ENCODE measurements at regions not wholly inside any gene's neighbourhood (a gene's known extent, or its start where the extent isn't known, plus 50 kb on each side); places are given as distances from the start of the nearest gene placed in this dataset.

DNA sequence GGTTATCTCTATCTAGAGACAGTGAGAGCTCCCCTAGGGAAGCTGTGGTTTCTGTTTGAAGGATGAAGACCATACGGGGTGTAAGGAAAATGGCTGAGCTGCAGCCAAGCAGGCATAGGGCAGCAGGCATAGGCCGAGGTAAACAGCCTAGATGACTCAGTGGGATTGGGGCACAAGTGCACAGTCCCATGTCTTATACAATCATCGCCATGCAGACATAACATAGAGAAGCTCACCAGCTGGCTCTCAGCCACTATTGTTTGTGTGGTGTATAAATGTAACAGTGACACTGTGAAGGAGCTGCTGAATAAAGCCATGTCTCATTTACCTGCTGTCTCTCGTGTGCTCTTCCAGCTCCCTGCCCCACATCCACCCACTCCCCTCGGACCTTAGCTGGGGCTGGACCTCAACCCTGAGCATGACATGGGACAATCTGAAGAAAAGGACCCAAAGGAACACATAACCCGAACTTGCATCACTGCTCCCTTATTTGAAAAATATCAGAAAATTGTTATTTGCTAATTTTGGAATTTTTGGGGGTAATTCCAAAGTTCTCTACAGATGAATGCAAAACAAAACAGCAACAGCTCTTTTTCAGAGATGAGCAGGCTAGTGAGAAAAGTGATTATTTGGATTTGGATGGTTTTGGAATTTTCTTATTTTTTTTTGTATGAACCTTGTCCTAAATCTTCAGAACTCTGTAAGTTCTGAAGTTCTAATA, 582.7 kb downstream of the REEP3 start:
- no peaks in the 10 kb centered on the region for H3K79me2 ChIP-seq (ENCODE audit: insufficient read depth, low read length)
- H3K4me2 ChIP-seq (ENCODE audit: low read length), result no peak overlapping the region
- H3F3A ChIP-seq (ENCODE audit: insufficient read depth, low read length), result no peaks in the 10 kb centered on the region
- H3K27ac ChIP-seq (ENCODE audit: low read depth, low read length, poor library complexity, severe bottlenecking), result no peak overlapping the region
- no peaks in the 10 kb centered on the region for H3K9me3 ChIP-seq (ENCODE audit: low read length)
- H2AFZ ChIP-seq (ENCODE audit: low read length), result no peak overlapping the region
- no peaks in the 10 kb centered on the region for H3K27me3 ChIP-seq (ENCODE audit: insufficient read depth, low read length)
- no peaks in the 10 kb centered on the region for H4K20me1 ChIP-seq (ENCODE audit: insufficient read depth, low read length)
- no peak for TF ChIP-seq EZH2 (IDR thresholded peaks at IDR 0.05; ENCODE audit: borderline replicate concordance, low read length)
- TF ChIP-seq, protein P1, sequence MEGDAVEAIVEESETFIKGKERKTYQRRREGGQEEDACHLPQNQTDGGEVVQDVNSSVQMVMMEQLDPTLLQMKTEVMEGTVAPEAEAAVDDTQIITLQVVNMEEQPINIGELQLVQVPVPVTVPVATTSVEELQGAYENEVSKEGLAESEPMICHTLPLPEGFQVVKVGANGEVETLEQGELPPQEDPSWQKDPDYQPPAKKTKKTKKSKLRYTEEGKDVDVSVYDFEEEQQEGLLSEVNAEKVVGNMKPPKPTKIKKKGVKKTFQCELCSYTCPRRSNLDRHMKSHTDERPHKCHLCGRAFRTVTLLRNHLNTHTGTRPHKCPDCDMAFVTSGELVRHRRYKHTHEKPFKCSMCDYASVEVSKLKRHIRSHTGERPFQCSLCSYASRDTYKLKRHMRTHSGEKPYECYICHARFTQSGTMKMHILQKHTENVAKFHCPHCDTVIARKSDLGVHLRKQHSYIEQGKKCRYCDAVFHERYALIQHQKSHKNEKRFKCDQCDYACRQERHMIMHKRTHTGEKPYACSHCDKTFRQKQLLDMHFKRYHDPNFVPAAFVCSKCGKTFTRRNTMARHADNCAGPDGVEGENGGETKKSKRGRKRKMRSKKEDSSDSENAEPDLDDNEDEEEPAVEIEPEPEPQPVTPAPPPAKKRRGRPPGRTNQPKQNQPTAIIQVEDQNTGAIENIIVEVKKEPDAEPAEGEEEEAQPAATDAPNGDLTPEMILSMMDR (IDR thresholded peaks at IDR 0.05; ENCODE audit: low read length), result no peak
- H3K9ac ChIP-seq (ENCODE audit: low read length), result no peak overlapping the region
- H3K4me3 ChIP-seq (ENCODE audit: low read depth, low read length, poor library complexity, severe bottlenecking), result no peak overlapping the region
- no peaks in the 10 kb centered on the region for H3K4me1 ChIP-seq (ENCODE audit: insufficient read depth, low read length, severe bottlenecking)
- H3K36me3 ChIP-seq (ENCODE audit: insufficient read depth, low read length), result no peaks in the 10 kb centered on the region
- no peaks in the 10 kb centered on the region for H3K9me2 ChIP-seq (ENCODE audit: low read depth, low read length)

DNA sequence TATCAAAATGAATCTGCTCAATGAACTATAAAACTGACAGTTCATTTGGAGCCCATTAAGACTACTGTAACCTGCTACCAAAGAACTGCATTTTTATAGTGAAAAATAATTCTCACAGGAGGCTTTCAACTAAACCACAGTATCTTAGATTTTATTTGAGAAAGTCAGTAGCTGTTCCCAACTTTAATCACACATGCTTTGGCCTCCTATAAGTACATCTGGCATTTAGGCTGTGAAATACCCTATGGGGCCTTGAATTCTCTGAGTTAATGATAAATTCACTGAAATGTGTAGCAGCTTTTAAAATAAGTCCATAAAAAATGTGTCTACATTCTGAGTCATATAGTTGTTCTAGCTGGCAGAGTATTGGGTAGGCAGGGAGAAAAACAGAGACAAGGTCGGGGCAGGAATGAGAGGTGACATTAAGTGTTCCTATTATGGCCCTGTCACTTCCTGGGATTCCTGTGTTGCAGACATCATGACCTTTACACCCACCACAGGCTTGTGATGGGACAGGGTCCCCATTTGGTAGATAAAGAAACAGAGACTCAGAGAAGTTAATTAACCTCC, 588.8 kb downstream of the REEP3 start:
- Histone ChIP-seq H2AFZ (ENCODE audit: low read length) (no peak overlapping the region), H3K9me2 (ENCODE audit: low read depth, low read length) (no peaks in the 10 kb centered on the region), H4K20me1 (ENCODE audit: insufficient read depth, low read length) (no peaks in the 10 kb centered on the region), H3F3A (ENCODE audit: insufficient read depth, low read length) (no peaks in the 10 kb centered on the region), H3K27me3 (ENCODE audit: insufficient read depth, low read length) (no peaks in the 10 kb centered on the region), H3K4me1 (ENCODE audit: insufficient read depth, low read length, severe bottlenecking) (no peaks in the 10 kb centered on the region), H3K4me2 (ENCODE audit: low read length) (no peak overlapping the region), H3K79me2 (ENCODE audit: insufficient read depth, low read length) (no peaks in the 10 kb centered on the region), H3K27ac (ENCODE audit: low read depth, low read length, poor library complexity, severe bottlenecking) (no peak overlapping the region), H3K9ac (ENCODE audit: low read length) (no peak overlapping the region), H3K36me3 (ENCODE audit: insufficient read depth, low read length) (no peaks in the 10 kb centered on the region), H3K4me3 (ENCODE audit: low read depth, low read length, poor library complexity, severe bottlenecking) (no peak overlapping the region), H3K9me3 (ENCODE audit: low read length) (no peaks in the 10 kb centered on the region)
- TF ChIP-seq EZH2 (IDR thresholded peaks at IDR 0.05; ENCODE audit: borderline replicate concordance, low read length), result no peak
- TF ChIP-seq, protein P1 (IDR thresholded peaks at IDR 0.05; ENCODE audit: low read length), result no peak

DNA sequence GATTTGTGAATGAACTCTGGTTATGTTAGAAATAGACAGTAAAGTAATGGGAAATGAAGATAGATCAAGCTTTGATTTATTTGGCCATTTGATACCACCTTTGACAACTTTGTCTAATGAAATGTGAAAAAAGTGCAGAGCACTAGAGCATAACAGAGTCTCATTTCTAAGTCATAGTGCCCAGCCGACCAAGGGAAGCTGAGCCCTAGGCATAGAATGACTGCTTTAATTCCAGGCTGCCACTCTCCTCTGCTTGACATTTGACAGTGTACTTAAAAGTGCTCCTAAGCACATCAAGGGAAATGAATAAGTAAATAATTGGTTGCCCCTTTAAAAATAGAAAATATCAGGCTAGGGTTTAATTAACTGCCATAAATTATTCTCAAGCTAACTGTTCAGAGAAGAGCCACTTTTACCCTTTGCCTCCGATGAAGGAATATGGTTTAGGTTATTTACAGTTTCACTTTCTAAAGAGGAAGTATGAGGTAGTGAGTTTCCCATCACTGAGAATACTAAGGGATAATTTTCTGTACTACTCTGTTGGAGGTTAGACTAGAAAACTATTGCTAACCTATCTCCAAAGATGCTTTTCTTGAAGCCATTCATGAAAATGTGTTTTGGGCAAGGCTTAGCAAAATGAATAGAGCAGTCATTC, 591.6 kb downstream of the REEP3 start:
- no peaks in the 10 kb centered on the region for H3K9me2 ChIP-seq (ENCODE audit: low read depth, low read length)

More for the DNA sequence above, 591.6 kb downstream of the REEP3 start:
- H3K9ac ChIP-seq (ENCODE audit: low read length), result no peak overlapping the region
- H3K36me3 ChIP-seq (ENCODE audit: insufficient read depth, low read length), result no peaks in the 10 kb centered on the region
- no peak overlapping the region for H3K4me2 ChIP-seq (ENCODE audit: low read length)
- no peaks in the 10 kb centered on the region for H3K79me2 ChIP-seq (ENCODE audit: insufficient read depth, low read length)
- no peaks in the 10 kb centered on the region for H3K9me3 ChIP-seq (ENCODE audit: low read length)
- H3K27me3 ChIP-seq (ENCODE audit: insufficient read depth, low read length), result no peaks in the 10 kb centered on the region
- no peak overlapping the region for H3K27ac ChIP-seq (ENCODE audit: low read depth, low read length, poor library complexity, severe bottlenecking)
- H4K20me1 ChIP-seq (ENCODE audit: insufficient read depth, low read length), result no peaks in the 10 kb centered on the region
- no peak overlapping the region for H2AFZ ChIP-seq (ENCODE audit: low read length)
- H3F3A ChIP-seq (ENCODE audit: insufficient read depth, low read length), result no peaks in the 10 kb centered on the region
- H3K4me3 ChIP-seq (ENCODE audit: low read depth, low read length, poor library complexity, severe bottlenecking), result no peak overlapping the region
- TF ChIP-seq, protein P1 (IDR thresholded peaks at IDR 0.05; ENCODE audit: low read length), result no peak
- TF ChIP-seq EZH2 (IDR thresholded peaks at IDR 0.05; ENCODE audit: borderline replicate concordance, low read length), result no peak
- no peaks in the 10 kb centered on the region for H3K4me1 ChIP-seq (ENCODE audit: insufficient read depth, low read length, severe bottlenecking)
